Fibroblast of the conjunctiva (primary cell): ENCODE measurements at regions not wholly inside any gene's neighbourhood (a gene's known extent, or its start where the extent isn't known, plus 50 kb on each side); places are given as distances from the start of the nearest gene placed in this dataset.
"Not testable (repeated sequence)": the region's sequence is repeated elsewhere in the genome, so short reads cannot be mapped to it uniquely, and the experiment has no call there.

ENCODE experiments used
- DNase-seq: peaks from one replicate; pipeline ENCODE4 v3.0.0-alpha.2; 2010; ENCODE audit warnings: low read depth

GRCh38 chr14:21894003-21894897, 220.6 kb upstream of the OR4E1 start:
- DNase-seq, result no peak

- no peak for DNase-seq
Measured at GRCh38 chr14:21891921-21892320, 218.3 kb upstream of the OR4E1 start.

GRCh38 chr14:21884995-21885394, 211.4 kb upstream of the OR4E1 start:
- DNase-seq, result no peak

GRCh38 chr14:21882226-21882625, 208.6 kb upstream of the OR4E1 start:
- no peak for DNase-seq

- no peak for DNase-seq
Measured at GRCh38 chr14:21880918-21881317, 207.3 kb upstream of the OR4E1 start.

GRCh38 chr14:21875791-21876190, 202.2 kb upstream of the OR4E1 start:
- no peak for DNase-seq

GRCh38 chr14:21874946-21875345, 201.3 kb upstream of the OR4E1 start:
- DNase-seq, result no peak

- no peak for DNase-seq
Measured at GRCh38 chr14:21874167-21874566, 200.5 kb upstream of the OR4E1 start.

- no peak for DNase-seq
Measured at GRCh38 chr14:21868442-21869046, 194.9 kb upstream of the OR4E1 start.

GRCh38 chr14:21867541-21867940, 193.9 kb upstream of the OR4E1 start:
- no peak for DNase-seq

GRCh38 chr14:21866479-21866878, 192.9 kb upstream of the OR4E1 start:
- no peak for DNase-seq

GRCh38 chr14:21863289-21863688, 189.7 kb upstream of the OR4E1 start:
- DNase-seq, result no peak

- DNase-seq, result no peak
Measured at GRCh38 chr14:21861153-21861552, 187.5 kb upstream of the OR4E1 start.

GRCh38 chr14:21860172-21860571, 186.6 kb upstream of the OR4E1 start:
- no peak for DNase-seq

- no peak for DNase-seq
Measured at GRCh38 chr14:21852775-21853174, 179.2 kb upstream of the OR4E1 start.

GRCh38 chr14:21852061-21852664, 178.5 kb upstream of the OR4E1 start:
- no peak for DNase-seq

- DNase-seq, result not testable (repeated sequence)
Measured at GRCh38 chr14:21846902-21847301, 173.3 kb upstream of the OR4E1 start.

GRCh38 chr14:21846227-21846885, 172.7 kb upstream of the OR4E1 start:
- no peak for DNase-seq

- no peak for DNase-seq
Measured at GRCh38 chr14:21840765-21841164, 167.1 kb upstream of the OR4E1 start.

- DNase-seq, result no peak
Measured at GRCh38 chr14:21833836-21834235, 160.2 kb upstream of the OR4E1 start.

- no peak for DNase-seq
Measured at GRCh38 chr14:21825845-21826244, 152.2 kb upstream of the OR4E1 start.

- no peak for DNase-seq
Measured at GRCh38 chr14:21825149-21825743, 151.6 kb upstream of the OR4E1 start.
